Hematopoietic multipotent progenitor cell treated with erythropoietin and hydrocortisone succinate and interleukin-3 and kit ligand, for 6 days (in vitro differentiated cells): ENCODE measurements at regions not wholly inside any gene's neighbourhood (a gene's known extent, or its start where the extent isn't known, plus 50 kb on each side); places are given as distances from the start of the nearest gene placed in this dataset.
"Not testable (repeated sequence)": the region's sequence is repeated elsewhere in the genome, so short reads cannot be mapped to it uniquely, and the experiment has no call there.

ENCODE experiments used
- DNase-seq: peaks from one replicate; pipeline ENCODE4 v3.0.0-alpha.2; 2015

- DNase-seq, result no peak
Observed at GRCh38 chr9:78677326-78677725, 380.4 kb downstream of the PSAT1 start.

- DNase-seq, result no peak
Observed at GRCh38 chr9:78678877-78679276, 382.0 kb downstream of the PSAT1 start.

- no peak for DNase-seq
Observed at GRCh38 chr9:78680196-78680595, 383.3 kb downstream of the PSAT1 start.

GRCh38 chr9:78682216-78682615 is 385.3 kb downstream of the PSAT1 start:
- DNase-seq, result no peak

- DNase-seq, result no peak
Observed at GRCh38 chr9:78685471-78685870, 388.5 kb downstream of the PSAT1 start.

GRCh38 chr9:78688796-78689195 is 391.9 kb downstream of the PSAT1 start:
- DNase-seq, result no peak

- DNase-seq, result no peak
Observed at GRCh38 chr9:78691542-78691941, 394.6 kb downstream of the PSAT1 start.

GRCh38 chr9:78692871-78693270 is 395.9 kb downstream of the PSAT1 start:
- DNase-seq, result no peak

GRCh38 chr9:78694974-78695373 is 398.0 kb downstream of the PSAT1 start:
- DNase-seq, result no peak

- DNase-seq, result peak; percentile 29
Observed at GRCh38 chr9:78695519-78695918, 398.6 kb downstream of the PSAT1 start.

GRCh38 chr9:78697618-78698017 is 400.7 kb downstream of the PSAT1 start:
- no peak for DNase-seq

GRCh38 chr9:78698371-78698770 is 401.4 kb downstream of the PSAT1 start:
- no peak for DNase-seq

GRCh38 chr9:78699217-78699616 is 402.3 kb downstream of the PSAT1 start:
- not testable (repeated sequence) for DNase-seq

GRCh38 chr9:78704153-78704552 is 407.2 kb downstream of the PSAT1 start:
- peak; percentile 7 for DNase-seq

GRCh38 chr9:78707080-78707479 is 410.2 kb downstream of the PSAT1 start:
- DNase-seq, result no peak

- DNase-seq, result peak; percentile 3
Observed at GRCh38 chr9:78707481-78707991, 410.6 kb downstream of the PSAT1 start.

GRCh38 chr9:78712903-78713613 is 416.1 kb downstream of the PSAT1 start:
- no peak for DNase-seq

GRCh38 chr9:78713614-78714405 is 416.9 kb downstream of the PSAT1 start:
- no peak for DNase-seq

GRCh38 chr9:78714576-78714975 is 417.7 kb downstream of the PSAT1 start:
- no peak for DNase-seq

GRCh38 chr9:78719029-78719428 is 422.1 kb downstream of the PSAT1 start:
- DNase-seq, result not testable (repeated sequence)

GRCh38 chr9:78724896-78725295 is 428.0 kb downstream of the PSAT1 start:
- no peak for DNase-seq

GRCh38 chr9:78725503-78725902 is 428.6 kb downstream of the PSAT1 start:
- no peak for DNase-seq

GRCh38 chr9:78745331-78745730 is 448.4 kb downstream of the PSAT1 start:
- DNase-seq, result no peak

- no peak for DNase-seq
Observed at GRCh38 chr9:78746010-78746409, 449.1 kb downstream of the PSAT1 start.
